Astrocyte (in vitro differentiated cells and primary cell): ENCODE measurements at regions not wholly inside any gene's neighbourhood (a gene's known extent, or its start where the extent isn't known, plus 50 kb on each side); places are given as distances from the start of the nearest gene placed in this dataset.

Experiments
- DNase-seq: peaks from one replicate; pipeline ENCODE4 v3.0.0-alpha.2; 2010; ENCODE audit warnings: low read depth
- FAIRE-seq: peaks from 2 replicates; lab custom pipeline; 2011; peaks lifted over from hg19 to GRCh38; lab: Jason Lieb, UNC
- H2AFZ ChIP-seq: 2 replicates; pipeline ENCODE4 v1.6.0; 2012; ENCODE audit warnings: low read depth, low read length, inconsistent platforms
- H3K27ac ChIP-seq: 2 replicates; pipeline ENCODE4 v1.5.1; 2011; ENCODE audit warnings: low read depth, low read length, inconsistent platforms
- H3K27me3 ChIP-seq: 2 replicates; pipeline ENCODE4 v1.6.0; 2011; ENCODE audit warnings: low read length, inconsistent platforms; ENCODE audit not compliant: insufficient read depth
- H3K36me3 ChIP-seq: 2 replicates; pipeline ENCODE4 v1.5.1; 2011; ENCODE audit warnings: low read length, inconsistent platforms; ENCODE audit not compliant: insufficient read depth
- H3K4me1 ChIP-seq: 2 replicates; pipeline ENCODE4 v1.5.1; 2011; ENCODE audit warnings: low read length, inconsistent platforms; ENCODE audit not compliant: insufficient read depth
- H3K4me2 ChIP-seq: 2 replicates; pipeline ENCODE4 v1.6.0; 2012; ENCODE audit warnings: low read length, inconsistent platforms
- H3K4me3 ChIP-seq: 2 replicates; pipeline ENCODE4 v1.5.1; 2011; ENCODE audit warnings: low read depth, mild to moderate bottlenecking, low read length, inconsistent platforms; ENCODE audit not compliant: insufficient read depth
- H3K79me2 ChIP-seq: 2 replicates; pipeline ENCODE4 v1.6.0; 2012; ENCODE audit warnings: mild to moderate bottlenecking, low read length, inconsistent platforms; ENCODE audit not compliant: insufficient read depth
- H3K9ac ChIP-seq: 2 replicates; pipeline ENCODE4 v1.6.0; 2012; ENCODE audit warnings: mild to moderate bottlenecking, low read length, inconsistent platforms
- H3K9me3 ChIP-seq: 2 replicates; pipeline ENCODE4 v1.5.1; 2012; ENCODE audit warnings: low read depth, mild to moderate bottlenecking, low read length, inconsistent platforms; ENCODE audit not compliant: insufficient read depth
- H4K20me1 ChIP-seq: 2 replicates; pipeline ENCODE4 v1.6.0; 2012; ENCODE audit warnings: low read length, inconsistent platforms; ENCODE audit not compliant: insufficient read depth
- H3K27ac Mint-ChIP-seq: one replicate; pipeline ENCODE4 v1.8.0; 2021; ENCODE audit warnings: mild to moderate bottlenecking, mixed read lengths; ENCODE audit not compliant: unreplicated experiment
- H3K27me3 Mint-ChIP-seq: one replicate; pipeline ENCODE4 v1.8.0; 2021; ENCODE audit warnings: low read depth, mixed read lengths; ENCODE audit not compliant: unreplicated experiment
- H3K36me3 Mint-ChIP-seq: one replicate; pipeline ENCODE4 v1.8.0; 2021; ENCODE audit warnings: low read depth, mixed read lengths; ENCODE audit not compliant: unreplicated experiment
- H3K4me1 Mint-ChIP-seq: one replicate; pipeline ENCODE4 v1.8.0; 2021; ENCODE audit warnings: low read depth, mixed read lengths; ENCODE audit not compliant: unreplicated experiment
- H3K4me3 Mint-ChIP-seq: one replicate; pipeline ENCODE4 v1.8.0; 2021; ENCODE audit warnings: mild to moderate bottlenecking, moderate library complexity, mixed read lengths; ENCODE audit not compliant: unreplicated experiment
- H3K9me3 Mint-ChIP-seq: one replicate; pipeline ENCODE4 v1.8.0; 2021; ENCODE audit warnings: mild to moderate bottlenecking, mixed read lengths; ENCODE audit not compliant: unreplicated experiment
- EZH2 ChIP-seq: IDR thresholded peaks from 2 replicates; pipeline ENCODE4 v1.6.1; 2012; ENCODE audit warnings: mild to moderate bottlenecking, low read length, inconsistent platforms; ENCODE audit not compliant: insufficient read depth
- TF ChIP-seq, protein P1 (sequence below): IDR thresholded peaks from 2 replicates; pipeline ENCODE4 v1.5.1; 2011; ENCODE audit warnings: low read depth, mild to moderate bottlenecking, inconsistent platforms, low read length, moderate library complexity; ENCODE audit not compliant: insufficient read depth

DNA sequence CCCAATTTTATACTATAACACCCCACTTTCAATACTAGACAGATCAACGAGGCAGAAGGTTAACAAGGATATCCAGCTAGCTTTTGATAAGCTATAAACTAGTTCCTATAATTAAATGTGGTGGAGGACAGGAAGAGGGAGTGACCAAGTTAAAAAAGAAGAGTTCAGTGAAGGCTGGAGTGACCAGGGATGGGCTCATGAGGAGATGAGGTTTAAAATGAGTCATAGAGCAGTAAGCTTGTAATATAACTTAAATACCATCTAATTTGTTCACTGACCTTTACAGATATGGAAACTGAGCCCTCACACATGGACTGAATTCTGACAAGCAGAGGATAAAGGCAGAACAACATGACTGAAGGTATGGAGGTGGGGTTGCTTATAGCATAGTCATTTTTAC lies 284.5 kb downstream of the SPATA31D1 start:
- no peak overlapping the region for H2AFZ ChIP-seq

DNA sequence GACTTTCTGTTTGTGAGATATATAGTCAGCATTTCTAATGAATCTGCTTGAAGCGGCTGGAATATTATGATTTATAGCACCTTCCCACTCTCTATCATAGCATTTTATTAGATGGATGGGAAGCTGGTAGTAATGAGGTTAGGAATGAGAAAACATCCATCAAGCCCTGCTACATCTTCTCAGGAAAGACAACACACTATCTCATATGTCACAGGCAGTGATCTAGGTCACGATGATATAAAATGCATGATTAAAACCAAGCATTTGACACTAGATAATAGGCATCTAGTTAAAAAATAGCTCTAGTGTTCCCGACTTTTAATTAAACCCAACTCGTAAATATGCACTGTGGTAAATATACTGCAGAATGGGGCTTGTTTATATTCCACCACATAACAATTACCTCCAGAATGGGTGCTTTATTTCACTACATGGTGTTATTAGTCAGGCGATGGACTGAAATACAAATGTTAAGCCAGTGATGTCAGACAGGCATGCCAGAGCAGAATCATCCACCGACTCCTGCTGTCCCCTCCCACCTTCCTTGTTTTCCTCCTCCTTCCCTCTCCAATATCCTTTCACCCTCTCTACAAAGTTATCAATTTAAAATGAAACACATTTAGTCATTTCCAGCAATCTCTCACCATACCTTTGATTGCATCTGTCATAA lies 286.8 kb downstream of the SPATA31D1 start:
- H3K4me2 ChIP-seq: no peak overlapping the region
- H3K4me3 ChIP-seq: no peak overlapping the region
- peaks cover 5% of the 10 kb centered on the region for H3K9me3 Mint-ChIP-seq
- DNase-seq: no peak
- no peaks in the 10 kb centered on the region for H3K79me2 ChIP-seq
- H3K9me3 ChIP-seq: no peaks in the 10 kb centered on the region
- H3K4me1 Mint-ChIP-seq: peaks cover 19% of the 10 kb centered on the region
- no peaks in the 10 kb centered on the region for H3K27me3 Mint-ChIP-seq
- H3K36me3 Mint-ChIP-seq: no peaks in the 10 kb centered on the region
- H2AFZ ChIP-seq: no peak overlapping the region
- no peaks in the 10 kb centered on the region for H4K20me1 ChIP-seq
- H3K27ac Mint-ChIP-seq: no peak overlapping the region
- no peak overlapping the region for H3K27ac ChIP-seq
- TF ChIP-seq, protein P1, sequence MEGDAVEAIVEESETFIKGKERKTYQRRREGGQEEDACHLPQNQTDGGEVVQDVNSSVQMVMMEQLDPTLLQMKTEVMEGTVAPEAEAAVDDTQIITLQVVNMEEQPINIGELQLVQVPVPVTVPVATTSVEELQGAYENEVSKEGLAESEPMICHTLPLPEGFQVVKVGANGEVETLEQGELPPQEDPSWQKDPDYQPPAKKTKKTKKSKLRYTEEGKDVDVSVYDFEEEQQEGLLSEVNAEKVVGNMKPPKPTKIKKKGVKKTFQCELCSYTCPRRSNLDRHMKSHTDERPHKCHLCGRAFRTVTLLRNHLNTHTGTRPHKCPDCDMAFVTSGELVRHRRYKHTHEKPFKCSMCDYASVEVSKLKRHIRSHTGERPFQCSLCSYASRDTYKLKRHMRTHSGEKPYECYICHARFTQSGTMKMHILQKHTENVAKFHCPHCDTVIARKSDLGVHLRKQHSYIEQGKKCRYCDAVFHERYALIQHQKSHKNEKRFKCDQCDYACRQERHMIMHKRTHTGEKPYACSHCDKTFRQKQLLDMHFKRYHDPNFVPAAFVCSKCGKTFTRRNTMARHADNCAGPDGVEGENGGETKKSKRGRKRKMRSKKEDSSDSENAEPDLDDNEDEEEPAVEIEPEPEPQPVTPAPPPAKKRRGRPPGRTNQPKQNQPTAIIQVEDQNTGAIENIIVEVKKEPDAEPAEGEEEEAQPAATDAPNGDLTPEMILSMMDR: no peak
- no peak for TF ChIP-seq EZH2
- no peak for FAIRE-seq
- H3K9ac ChIP-seq: no peak overlapping the region
- H3K4me1 ChIP-seq: peaks cover 18% of the 10 kb centered on the region
- H3K4me3 Mint-ChIP-seq: no peak overlapping the region
- no peaks in the 10 kb centered on the region for H3K27me3 ChIP-seq
- H3K36me3 ChIP-seq: no peaks in the 10 kb centered on the region

More for the DNA sequence above, 284.5 kb downstream of the SPATA31D1 start:
- no peaks in the 10 kb centered on the region for H3K79me2 ChIP-seq
- H3K4me1 ChIP-seq: peaks cover 20% of the 10 kb centered on the region
- no peak overlapping the region for H3K4me3 Mint-ChIP-seq
- no peaks in the 10 kb centered on the region for H3K9me3 ChIP-seq
- DNase-seq: peak; percentile 62
- no peaks in the 10 kb centered on the region for H3K27me3 ChIP-seq
- FAIRE-seq: no peak
- H3K36me3 ChIP-seq: no peaks in the 10 kb centered on the region
- TF ChIP-seq, protein P1: no peak
- no peak for TF ChIP-seq EZH2
- H3K9ac ChIP-seq: no peak overlapping the region
- peak overlapping the region; percentile 34 for H3K4me2 ChIP-seq
- H3K9me3 Mint-ChIP-seq: peaks cover 5% of the 10 kb centered on the region
- no peak overlapping the region for H3K27ac ChIP-seq
- no peaks in the 10 kb centered on the region for H3K36me3 Mint-ChIP-seq
- H3K27me3 Mint-ChIP-seq: no peaks in the 10 kb centered on the region
- H3K4me1 Mint-ChIP-seq: peaks cover 20% of the 10 kb centered on the region
- no peak overlapping the region for H3K4me3 ChIP-seq
- H3K27ac Mint-ChIP-seq: no peak overlapping the region
- H4K20me1 ChIP-seq: no peaks in the 10 kb centered on the region

DNA sequence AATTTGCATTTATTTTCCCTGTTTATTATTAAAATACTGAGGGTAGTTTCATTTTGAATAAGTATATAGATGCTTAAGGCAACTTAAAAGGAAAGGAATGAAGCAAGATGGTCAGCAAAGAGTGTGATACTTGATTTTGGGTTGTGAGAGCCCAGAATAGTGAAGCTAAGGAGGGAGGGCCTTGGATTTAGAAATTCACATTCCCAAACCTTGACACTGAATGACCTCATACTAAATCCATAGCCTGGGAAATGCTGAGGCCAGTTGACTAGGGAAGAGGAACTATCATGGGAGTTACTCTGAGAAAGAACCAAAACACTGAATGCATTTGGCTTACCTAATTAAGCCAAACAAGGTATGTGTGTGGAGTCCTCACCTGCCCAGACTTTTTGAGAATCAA lies 292.5 kb downstream of the SPATA31D1 start:
- DNase-seq: no peak
- Histone ChIP-seq H3K4me1 (no peaks in the 10 kb centered on the region), H3K4me2 (no peak overlapping the region), H2AFZ (no peak overlapping the region), H3K36me3 (no peaks in the 10 kb centered on the region), H3K4me3 (no peak overlapping the region), H3K9me3 (no peaks in the 10 kb centered on the region), H4K20me1 (no peaks in the 10 kb centered on the region), H3K27ac (no peak overlapping the region), H3K27me3 (no peaks in the 10 kb centered on the region), H3K9ac (no peak overlapping the region), H3K79me2 (no peaks in the 10 kb centered on the region)
- H3K4me3 Mint-ChIP-seq: no peak overlapping the region
- FAIRE-seq: peak; percentile 9
- no peaks in the 10 kb centered on the region for H3K27me3 Mint-ChIP-seq
- H3K4me1 Mint-ChIP-seq: peaks cover 4% of the 10 kb centered on the region
- H3K27ac Mint-ChIP-seq: no peak overlapping the region
- TF ChIP-seq, protein P1: no peak
- no peak for TF ChIP-seq EZH2
- peaks cover 5% of the 10 kb centered on the region for H3K9me3 Mint-ChIP-seq
- H3K36me3 Mint-ChIP-seq: no peaks in the 10 kb centered on the region
